Medulla oblongata (tissue), 1 donor: ENCODE measurements at regions not wholly inside any gene's neighbourhood (a gene's known extent, or its start where the extent isn't known, plus 50 kb on each side); places are given as distances from the start of the nearest gene placed in this dataset.
"Not testable (repeated sequence)": the region's sequence is repeated elsewhere in the genome, so short reads cannot be mapped to it uniquely, and the experiment has no call there.

ENCODE experiments used
- DNase-seq: peaks from one replicate; pipeline ENCODE4 v3.0.0-alpha.2; 2015; ENCODE audit errors: extremely low spot score

GRCh38 chr10:9035355-9035754 lies 980.9 kb downstream of the GATA3 start:
- no peak for DNase-seq

- no peak for DNase-seq
These were observed 982.3 kb downstream of the GATA3 start for GRCh38 chr10:9036711-9037204.

- no peak for DNase-seq
These were observed 983.7 kb downstream of the GATA3 start for GRCh38 chr10:9038146-9038714.

- no peak for DNase-seq
These were observed 989.0 kb downstream of the GATA3 start for GRCh38 chr10:9043466-9043865.

- DNase-seq, result no peak
These were observed 990.8 kb downstream of the GATA3 start for GRCh38 chr10:9045311-9045710.

GRCh38 chr10:9051328-9051974 lies 997.0 kb downstream of the GATA3 start:
- DNase-seq, result no peak

- DNase-seq, result no peak
These were observed 998.3 kb downstream of the GATA3 start for GRCh38 chr10:9052767-9053166.

- DNase-seq, result no peak
These were observed 1002.0 kb downstream of the GATA3 start for GRCh38 chr10:9056521-9056920.

GRCh38 chr10:9057293-9057692 lies 1002.8 kb downstream of the GATA3 start:
- DNase-seq, result not testable (repeated sequence)

GRCh38 chr10:9060314-9060713 lies 1005.8 kb downstream of the GATA3 start:
- DNase-seq, result no peak

GRCh38 chr10:9061871-9062270 lies 1007.4 kb downstream of the GATA3 start:
- DNase-seq, result no peak

- no peak for DNase-seq
These were observed 1011.7 kb downstream of the GATA3 start for GRCh38 chr10:9066152-9066551.

- no peak for DNase-seq
These were observed 1013.5 kb downstream of the GATA3 start for GRCh38 chr10:9068003-9068402.

- no peak for DNase-seq
These were observed 1014.6 kb downstream of the GATA3 start for GRCh38 chr10:9069136-9069535.

GRCh38 chr10:9075420-9075819 lies 1020.9 kb downstream of the GATA3 start:
- DNase-seq, result no peak

- DNase-seq, result no peak
These were observed 1021.6 kb downstream of the GATA3 start for GRCh38 chr10:9076066-9076465.

- DNase-seq, result no peak
These were observed 1026.8 kb downstream of the GATA3 start for GRCh38 chr10:9081253-9081652.

GRCh38 chr10:9081961-9082360 lies 1027.5 kb downstream of the GATA3 start:
- DNase-seq, result no peak

- no peak for DNase-seq
These were observed 1037.1 kb downstream of the GATA3 start for GRCh38 chr10:9091530-9092093.

- DNase-seq, result no peak
These were observed 1041.8 kb downstream of the GATA3 start for GRCh38 chr10:9096288-9096687.

- DNase-seq, result no peak
These were observed 1042.9 kb downstream of the GATA3 start for GRCh38 chr10:9097206-9097990.

GRCh38 chr10:9097991-9098306 lies 1043.5 kb downstream of the GATA3 start:
- DNase-seq, result no peak

- no peak for DNase-seq
These were observed 1047.5 kb downstream of the GATA3 start for GRCh38 chr10:9102026-9102425.
